Tibial artery (tissue), 4 donors: ENCODE measurements at regions not wholly inside any gene's neighbourhood (a gene's known extent, or its start where the extent isn't known, plus 50 kb on each side); places are given as distances from the start of the nearest gene placed in this dataset.
A peak's percentile ranks its signal among the peaks of the same experiment; 100 is the strongest.

Experiments used
- DNase-seq, 2 donors: peaks; one replicate each; pipeline ENCODE4 v3.0.0-alpha.2; 2019
- H3K27ac ChIP-seq, 2 donors: fragments of 200-600 bp; sonication (generic) in 1 of 2; 1 replicate in 1 of 2; 2 replicates in 1 of 2; pipeline ENCODE4 v1.5.1; 2018 to 2019; ENCODE audit warnings: mild to moderate bottlenecking in 1 of 2
- H3K27me3 ChIP-seq, 2 donors: fragments of 200-600 bp; sonication (generic) in 1 of 2; one replicate each; pipeline versions ENCODE4 v1.5.1 to v1.6.0; 2016 to 2019
- H3K36me3 ChIP-seq, 3 donors: fragments of 200-600 bp; sonication (generic) in 2 of 3; one replicate each; pipeline ENCODE4 v1.5.1; 2016 to 2019; ENCODE audit warnings: mild to moderate bottlenecking in 2 of 3
- H3K4me1 ChIP-seq, 4 donors: fragments of 200-600 bp; sonication (generic) in 2 of 4; 1 replicate in 3 of 4; 2 replicates in 1 of 4; pipeline ENCODE4 v1.5.1; 2016 to 2019
- H3K4me3 ChIP-seq, 2 donors: fragments of 200-600 bp; sonication (generic) in 1 of 2; 1 replicate in 1 of 2; 2 replicates in 1 of 2; pipeline ENCODE4 v1.5.1; 2018 to 2019; ENCODE audit warnings: mild to moderate bottlenecking in 2 of 2
- H3K9me3 ChIP-seq, 3 donors: fragments of 200-600 bp; sonication (generic) in 1 of 3; one replicate each; pipeline ENCODE4 v1.5.1; 2016 to 2019
- intact Hi-C: fragments of 100-400 bp; cut with DNase I; formaldehyde crosslinking; loops from one replicate; pipeline ENCODE4 v1.15.0; 2023; ENCODE audit warnings: low total_unique reads
- TF ChIP-seq, protein P1 (sequence below), 2 experiments: fragments of 200-600 bp in 1 of 2; fragments of 450-650 bp in 1 of 2; IDR thresholded peaks; one replicate each; pipeline ENCODE4 v1.5.1; 2017 to 2019; ENCODE audit warnings: antibody characterized with exemption in 2 of 2, mild to moderate bottlenecking in 1 of 2, moderate library complexity in 1 of 2

DNA sequence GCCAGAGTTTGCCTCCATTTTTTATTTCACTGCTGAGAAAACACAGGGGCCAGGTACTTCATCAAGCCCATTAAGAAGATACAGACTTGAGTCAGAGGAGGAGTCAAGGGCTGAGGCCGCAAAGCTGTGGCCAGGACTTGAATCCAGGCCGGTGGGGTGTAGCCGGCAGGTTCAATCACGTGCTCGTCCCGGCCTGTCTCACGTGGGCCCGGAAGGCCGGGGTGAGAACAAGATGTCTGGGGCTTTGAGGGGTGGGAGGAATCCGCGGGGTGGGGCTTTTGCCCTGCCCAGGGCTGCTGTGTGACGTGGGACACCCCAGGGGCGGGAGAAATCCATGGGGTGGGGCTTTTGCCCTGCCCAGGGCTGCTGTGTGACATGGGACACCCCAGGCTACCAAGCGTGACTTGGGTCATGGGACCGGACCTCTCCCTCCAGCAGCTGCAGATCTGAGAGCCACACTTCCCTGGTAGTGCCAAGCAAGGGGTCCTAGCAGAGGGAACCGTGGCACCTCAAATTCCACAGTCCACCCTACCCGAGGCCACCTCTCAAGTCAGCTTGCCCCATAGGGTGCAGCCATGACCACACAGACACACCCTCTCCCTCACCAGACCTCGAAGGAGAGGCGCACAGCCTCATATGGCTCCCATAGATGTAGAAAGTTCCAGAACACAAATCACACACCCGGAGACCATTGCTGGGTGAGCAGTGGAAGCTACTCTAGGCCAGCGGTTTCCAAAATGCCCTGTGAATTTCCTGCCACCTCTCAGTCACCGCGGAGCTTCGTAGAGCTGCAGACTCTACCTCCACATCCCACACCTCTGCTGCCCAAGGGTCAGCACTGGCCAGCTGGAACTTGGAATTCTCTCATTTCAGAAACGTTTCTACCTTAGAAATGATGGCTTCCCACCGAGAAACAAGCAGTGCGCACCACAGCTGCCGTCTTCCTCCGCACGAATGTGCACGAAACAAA lies 156.1 kb downstream of the DLL1 start:
- peaks cover 0 to 6% (median 4%) of the 10 kb centered on the region in 4 donors for H3K4me1 ChIP-seq
- no peaks in the 10 kb centered on the region for H3K27me3 ChIP-seq
- peak; percentile 16 to 60 for DNase-seq
- H3K9me3 ChIP-seq, result no peaks in the 10 kb centered on the region
- no peak overlapping the region for H3K4me3 ChIP-seq
- TF ChIP-seq, protein P1, sequence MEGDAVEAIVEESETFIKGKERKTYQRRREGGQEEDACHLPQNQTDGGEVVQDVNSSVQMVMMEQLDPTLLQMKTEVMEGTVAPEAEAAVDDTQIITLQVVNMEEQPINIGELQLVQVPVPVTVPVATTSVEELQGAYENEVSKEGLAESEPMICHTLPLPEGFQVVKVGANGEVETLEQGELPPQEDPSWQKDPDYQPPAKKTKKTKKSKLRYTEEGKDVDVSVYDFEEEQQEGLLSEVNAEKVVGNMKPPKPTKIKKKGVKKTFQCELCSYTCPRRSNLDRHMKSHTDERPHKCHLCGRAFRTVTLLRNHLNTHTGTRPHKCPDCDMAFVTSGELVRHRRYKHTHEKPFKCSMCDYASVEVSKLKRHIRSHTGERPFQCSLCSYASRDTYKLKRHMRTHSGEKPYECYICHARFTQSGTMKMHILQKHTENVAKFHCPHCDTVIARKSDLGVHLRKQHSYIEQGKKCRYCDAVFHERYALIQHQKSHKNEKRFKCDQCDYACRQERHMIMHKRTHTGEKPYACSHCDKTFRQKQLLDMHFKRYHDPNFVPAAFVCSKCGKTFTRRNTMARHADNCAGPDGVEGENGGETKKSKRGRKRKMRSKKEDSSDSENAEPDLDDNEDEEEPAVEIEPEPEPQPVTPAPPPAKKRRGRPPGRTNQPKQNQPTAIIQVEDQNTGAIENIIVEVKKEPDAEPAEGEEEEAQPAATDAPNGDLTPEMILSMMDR (IDR thresholded peaks at IDR 0.05), result no peak
- no peaks in the 10 kb centered on the region for H3K36me3 ChIP-seq
- H3K27ac ChIP-seq, result no peak overlapping the region
- intact Hi-C loops, result no loop called here

DNA sequence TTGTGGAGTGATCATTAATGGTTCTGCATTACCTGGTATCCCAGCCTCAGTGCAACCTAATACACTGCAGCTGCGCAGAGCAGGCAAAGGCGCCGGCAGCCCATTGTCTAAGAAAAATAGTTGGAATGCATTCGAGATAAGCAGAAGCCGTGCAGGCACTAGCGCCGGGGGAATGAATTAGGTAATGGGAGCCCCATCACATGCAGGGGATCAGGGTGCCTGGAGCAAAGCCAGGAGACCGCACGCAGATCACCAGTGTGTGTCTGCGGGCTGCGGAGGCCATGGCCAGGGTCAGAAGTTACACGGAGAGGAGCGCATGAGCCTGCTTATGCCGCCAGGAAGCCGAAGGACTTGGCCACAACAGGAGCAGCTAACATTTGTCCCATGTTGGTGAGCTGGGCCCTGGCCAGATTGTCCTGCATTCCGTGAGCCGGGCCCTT lies 156.8 kb downstream of the DLL1 start:
- TF ChIP-seq, protein P1 (IDR thresholded peaks at IDR 0.05), result no peak

DNA sequence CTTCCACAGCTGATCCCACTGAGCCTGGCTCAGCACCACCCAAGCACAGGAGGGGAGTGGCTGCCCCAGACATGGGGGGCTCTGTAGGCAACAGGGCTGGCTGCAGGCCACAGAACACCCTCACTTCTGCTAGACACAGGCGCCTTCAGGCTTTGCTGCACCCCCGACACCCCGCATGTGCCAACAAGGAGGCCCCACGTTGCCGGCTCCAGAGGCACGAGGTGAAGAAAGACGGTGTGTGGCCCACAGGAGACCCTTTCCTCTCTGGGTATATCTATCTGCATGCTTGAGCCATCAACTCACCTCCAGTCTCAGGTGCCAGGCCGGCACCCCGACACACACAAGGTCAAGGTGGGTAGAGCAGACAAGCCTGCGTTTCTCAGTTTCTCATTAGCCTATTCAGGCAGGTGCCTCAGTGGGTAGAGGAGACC lies 158.3 kb downstream of the DLL1 start:
- H3K4me3 ChIP-seq, result no peak overlapping the region
- no peaks in the 10 kb centered on the region for H3K27me3 ChIP-seq
- H3K9me3 ChIP-seq, result no peaks in the 10 kb centered on the region
- no peak overlapping the region for H3K27ac ChIP-seq
- DNase-seq, result peak in 1 of 2 donors; percentile 8
- intact Hi-C loops, result no loop called here
- H3K4me1 ChIP-seq, result peaks cover 0 to 19% (median 10%) of the 10 kb centered on the region in 4 donors
- TF ChIP-seq, protein P1 (IDR thresholded peaks at IDR 0.05), result no peak
- H3K36me3 ChIP-seq, result no peaks in the 10 kb centered on the region

More for the DNA sequence above, 156.8 kb downstream of the DLL1 start:
- Histone ChIP-seq H3K27ac (no peak overlapping the region), H3K27me3 (no peaks in the 10 kb centered on the region), H3K9me3 (no peaks in the 10 kb centered on the region), H3K4me3 (no peak overlapping the region), H3K4me1 (peaks cover 0 to 13% (median 10%) of the 10 kb centered on the region in 4 donors), H3K36me3 (no peaks in the 10 kb centered on the region)
- intact Hi-C loops, result no loop called here
- peak in 1 of 2 donors; percentile 59 for DNase-seq

DNA sequence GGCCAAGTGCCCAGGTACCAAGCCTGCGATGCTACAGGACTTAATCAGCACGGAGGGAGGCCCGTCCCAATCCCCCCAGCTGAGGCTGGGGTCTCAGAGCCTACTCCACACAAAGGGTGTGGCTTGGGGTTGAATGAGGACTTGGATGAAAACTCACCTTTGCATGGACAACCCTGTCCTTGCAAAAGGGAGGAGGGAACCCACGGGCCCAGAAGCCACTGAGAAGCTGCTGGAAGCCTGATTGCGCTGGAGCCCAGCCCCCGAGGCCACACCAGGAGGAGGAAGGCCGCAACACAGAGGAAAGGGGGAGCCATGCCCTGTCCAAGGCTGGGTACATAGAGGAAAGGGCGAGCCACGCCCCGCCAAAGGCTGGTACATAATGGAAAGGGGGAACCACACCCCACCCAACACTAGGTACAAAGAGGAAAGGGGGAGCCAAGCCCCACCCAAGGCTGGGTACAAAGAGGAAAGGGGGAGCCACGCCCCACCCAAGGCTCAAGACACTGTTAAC lies 158.8 kb downstream of the DLL1 start:
- Histone ChIP-seq H3K27ac (no peak overlapping the region), H3K4me3 (no peak overlapping the region), H3K36me3 (no peaks in the 10 kb centered on the region), H3K27me3 (no peaks in the 10 kb centered on the region), H3K4me1 (peaks cover 0 to 19% (median 10%) of the 10 kb centered on the region in 4 donors), H3K9me3 (no peaks in the 10 kb centered on the region)
- peak; percentile 16 to 43 for DNase-seq
- TF ChIP-seq, protein P1 (IDR thresholded peaks at IDR 0.05), result no peak
- intact Hi-C loops, result no loop called here

DNA sequence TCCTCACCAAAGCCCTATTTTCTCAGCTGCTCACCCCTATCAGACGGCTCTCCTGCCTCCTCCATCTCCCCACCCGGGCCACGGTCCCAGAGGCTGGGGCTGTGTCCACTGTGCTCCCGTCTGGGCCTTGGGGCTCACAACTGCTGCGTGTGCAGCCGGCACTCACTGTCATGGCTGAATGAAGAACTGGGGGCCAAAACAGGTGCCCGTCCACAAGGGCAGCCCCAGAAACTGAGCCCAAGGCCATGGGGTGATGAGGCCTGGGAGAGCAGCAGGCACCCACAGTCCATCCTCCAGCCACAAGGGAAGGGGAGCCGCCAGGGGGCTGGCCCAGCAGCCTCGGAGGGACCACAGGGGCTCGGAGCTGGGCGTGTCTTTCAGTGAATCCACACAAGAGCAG lies 159.5 kb downstream of the DLL1 start:
- Histone ChIP-seq H3K27ac (no peak overlapping the region), H3K4me1 (peaks cover 0 to 19% (median 10%) of the 10 kb centered on the region in 4 donors), H3K4me3 (no peak overlapping the region), H3K9me3 (no peaks in the 10 kb centered on the region), H3K27me3 (no peaks in the 10 kb centered on the region), H3K36me3 (no peaks in the 10 kb centered on the region)
- intact Hi-C loops, result no loop called here
- TF ChIP-seq, protein P1 (IDR thresholded peaks at IDR 0.05), result no peak
- DNase-seq, result peak; percentile 15 to 47
